ENCODE measurements at regions not wholly inside any gene's neighbourhood (a gene's known extent, or its start where the extent isn't known, plus 50 kb on each side); places are given as distances from the start of the nearest gene placed in this dataset.

GRCh38 chr12:46461907-46462640, 89.5 kb upstream of the SLC38A2 start:
- FAIRE-seq (no peak), DNase-seq (ENCODE audit: low read depth, low spot score) (no peak)
- Histone ChIP-seq H3K4me2 (ENCODE audit: insufficient read depth, low read length) (no peak overlapping the region), H3K36me3 (ENCODE audit: control insufficient read depth in 2 of 2, extremely low read depth in 1 of 2, insufficient read depth in 2 of 2, low read length in 2 of 2) (no peaks in the 10 kb centered on the region), H3K27ac (ENCODE audit: insufficient read depth, low read depth, low read length) (no peak overlapping the region), H2AFZ (ENCODE audit: low read depth, low read length) (no peak overlapping the region), H3K9ac (replicated peaks; ENCODE audit: extremely low read depth, insufficient read depth, low read length) (no peak overlapping the region), H3K4me3 (replicated peaks in 1 of 3; ENCODE audit: insufficient read depth in 1 of 3, low read depth in 1 of 3, low read length in 3 of 3) (no peak overlapping the region), H3K79me2 (ENCODE audit: control insufficient read depth, insufficient read depth, low read length) (no peaks in the 10 kb centered on the region), H3K9me1 (replicated peaks; ENCODE audit: control insufficient read depth, extremely low read depth, insufficient read depth, low read length) (no peaks in the 10 kb centered on the region), H3K27me3 (ENCODE audit: control insufficient read depth in 2 of 2, insufficient read depth in 2 of 2, low read length in 2 of 2) (no peaks in the 10 kb centered on the region), H3K9me3 (replicated peaks; ENCODE audit: control insufficient read depth, insufficient read depth, low read length) (no peaks in the 10 kb centered on the region), H3K4me1 (ENCODE audit: control insufficient read depth, extremely low read depth, insufficient read depth, low read length) (peaks cover 7% of the 10 kb centered on the region), H4K20me1 (replicated peaks; ENCODE audit: control insufficient read depth, extremely low read depth, insufficient read depth, low read length) (no peaks in the 10 kb centered on the region)
- intact Hi-C loops (cut with micrococcal nuclease) (no loop called here), dilution Hi-C loops (cut with MboI; ENCODE audit: extremely low pct_ligation_motif_present, low sequenced_read_pairs) (no loop called here)
- ChIA-PET POLR2A (no interaction called here), CTCF (no interaction called here)
- TF ChIP-seq MYC (IDR thresholded peaks at IDR 0.05; ENCODE audit: low read depth, low read length) (no peak), FOS (IDR thresholded peaks at IDR 0.05; ENCODE audit: borderline replicate concordance, insufficient read depth, low read length) (no peak), EZH2 (IDR thresholded peaks at IDR 0.05; ENCODE audit: borderline replicate concordance, low read depth, low read length, severe bottlenecking) (no peak), GATA2 (IDR thresholded peaks at IDR 0.05; ENCODE audit: insufficient read depth, insufficient read length, low read depth, low read length) (no peak), JUN (IDR thresholded peaks at IDR 0.05; ENCODE audit: borderline replicate concordance, insufficient read depth, insufficient read length, low read depth) (no peak), CTCF (IDR thresholded peaks at IDR 0.05; ENCODE audit: extremely low read depth in 1 of 2, insufficient read depth in 1 of 2, low read depth in 1 of 2, low read length in 2 of 2) (no peak), POLR2AphosphoS5 (IDR thresholded peaks at IDR 0.05; ENCODE audit: insufficient read depth, low read depth, low read length) (no peak), POLR2A (IDR thresholded peaks at IDR 0.05; ENCODE audit: low read depth, low read length) (no peak)
- TF ChIP-seq, protein P1, sequence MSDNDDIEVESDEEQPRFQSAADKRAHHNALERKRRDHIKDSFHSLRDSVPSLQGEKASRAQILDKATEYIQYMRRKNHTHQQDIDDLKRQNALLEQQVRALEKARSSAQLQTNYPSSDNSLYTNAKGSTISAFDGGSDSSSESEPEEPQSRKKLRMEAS (IDR thresholded peaks at IDR 0.05; ENCODE audit: insufficient read depth, insufficient read length) = no peak
- no TSS peak for BruUV-seq (replicated peaks)

All from endothelial cell of umbilical vein (primary cell).